ENCODE measurements at regions not wholly inside any gene's neighbourhood (a gene's known extent, or its start where the extent isn't known, plus 50 kb on each side); places are given as distances from the start of the nearest gene placed in this dataset.
"Not testable (repeated sequence)": the region's sequence is repeated elsewhere in the genome, so short reads cannot be mapped to it uniquely, and the experiment has no call there.

DNA sequence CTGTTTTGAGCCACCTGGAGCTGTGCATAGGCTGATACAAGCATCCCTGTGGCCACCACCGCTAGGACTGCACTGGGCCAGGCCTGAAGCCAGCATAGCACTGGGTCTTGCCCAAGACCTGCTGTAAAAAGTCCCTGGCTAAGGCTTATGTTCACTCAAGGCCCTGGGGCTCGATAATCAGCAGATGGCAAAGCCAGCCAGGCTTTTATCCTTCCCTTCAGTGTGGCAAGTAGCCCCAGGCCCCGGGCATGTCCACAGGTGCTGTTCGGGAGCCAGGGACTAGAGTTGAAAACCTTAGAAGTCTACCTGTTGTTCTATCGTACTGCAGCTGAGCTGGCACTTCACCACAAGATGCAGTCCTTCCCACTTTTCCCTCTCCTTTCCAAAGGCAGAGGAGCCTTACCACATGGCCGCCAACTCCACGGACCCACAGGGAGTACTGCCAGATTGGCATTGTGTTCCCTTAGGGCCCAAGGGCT is 226.4 kb upstream of the ZNF217 start:
- DNase-seq (ENCODE audit: extremely low read depth in 1 of 2, low read depth in 1 of 2) = no peak

DNA sequence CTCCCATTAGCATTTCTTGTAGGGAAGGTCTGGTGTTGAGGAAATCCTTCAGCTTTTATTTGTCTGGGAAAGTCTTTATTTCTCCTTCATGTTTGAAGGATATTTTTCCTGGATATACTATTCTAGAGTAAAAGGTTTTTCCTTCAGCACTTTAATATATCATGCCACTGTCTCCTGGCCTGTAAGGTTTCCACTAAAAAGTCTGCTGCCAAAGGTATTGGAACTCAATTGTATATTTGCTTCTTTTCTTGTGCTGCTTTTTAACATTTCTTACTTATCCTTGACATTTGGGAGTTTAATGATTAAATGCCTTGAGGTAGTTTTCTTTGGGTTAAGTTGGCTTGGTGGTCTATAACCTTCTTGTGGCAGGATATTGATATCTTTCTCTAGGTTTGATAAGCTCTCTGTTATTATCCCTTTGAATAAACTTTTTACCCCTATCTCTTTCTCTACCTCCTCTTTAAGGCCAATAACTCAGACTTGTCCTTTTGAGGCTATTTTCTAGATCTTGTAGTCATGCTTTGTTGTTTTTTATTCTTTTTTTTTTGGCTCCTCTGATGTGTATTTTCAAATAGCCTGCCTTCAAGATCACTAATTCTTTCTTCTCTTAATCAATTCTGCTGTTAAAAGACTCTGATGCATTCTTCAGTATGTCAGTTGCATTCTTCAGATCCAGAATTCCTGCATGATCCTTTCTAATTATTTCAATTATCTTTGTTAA is 225.0 kb upstream of the ZNF217 start:
- DNase-seq (ENCODE audit: extremely low read depth in 1 of 2, low read depth in 1 of 2) = no peak

- not testable (repeated sequence) for DNase-seq (ENCODE audit: extremely low read depth in 1 of 2, low read depth in 1 of 2)
Observed at GRCh38 chr20:53817513-53817912, 223.9 kb upstream of the ZNF217 start.

DNA sequence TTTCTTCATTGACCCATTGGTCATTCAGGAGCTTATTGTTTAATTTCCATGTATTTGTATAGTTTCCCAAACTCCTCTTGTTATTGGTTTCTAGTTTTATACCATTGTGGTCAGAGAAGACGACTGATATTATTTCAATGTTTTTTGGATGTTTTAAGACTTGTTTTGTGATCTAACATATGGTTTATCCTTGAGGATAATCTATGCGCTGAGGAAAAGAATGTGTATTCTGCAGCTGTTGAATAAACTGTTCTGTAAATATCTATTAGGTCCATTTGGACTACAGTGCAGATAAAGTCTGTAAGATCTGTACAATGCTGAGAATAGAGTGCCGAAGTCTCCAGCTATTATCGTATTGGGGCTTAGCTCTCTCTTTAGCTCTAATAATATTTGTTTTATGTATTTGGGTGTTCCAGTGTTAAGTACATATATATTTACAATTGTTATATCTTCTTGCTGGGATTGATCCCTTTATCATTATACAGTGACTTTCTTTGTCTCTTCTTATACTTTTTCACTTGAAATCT is 223.3 kb upstream of the ZNF217 start:
- DNase-seq (ENCODE audit: extremely low read depth in 1 of 2, low read depth in 1 of 2) = no peak

DNA sequence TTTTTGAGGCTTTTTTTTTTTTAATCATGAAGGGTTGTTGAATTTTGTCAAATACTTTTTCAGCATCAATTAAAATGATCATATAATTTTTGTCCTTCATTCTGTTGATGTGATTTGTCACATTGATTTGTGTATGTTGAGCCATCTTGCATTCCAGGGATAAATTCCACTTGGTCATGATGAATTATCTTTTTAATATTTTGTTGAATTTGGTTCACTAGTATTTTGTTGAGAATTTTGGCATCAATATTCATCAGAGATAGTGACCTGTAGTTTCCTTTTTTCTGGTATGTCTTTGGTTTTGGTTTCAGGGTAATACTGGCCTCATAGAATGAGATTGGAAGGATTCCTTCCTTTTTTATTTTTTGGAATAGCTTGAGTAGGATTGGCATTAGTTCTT is 221.9 kb upstream of the ZNF217 start:
- no peak for DNase-seq (ENCODE audit: extremely low read depth in 1 of 2, low read depth in 1 of 2)

GRCh38 chr20:53814060-53814459 is 220.4 kb upstream of the ZNF217 start:
- DNase-seq (ENCODE audit: extremely low read depth in 1 of 2, low read depth in 1 of 2) = no peak

- no peak for DNase-seq (ENCODE audit: extremely low read depth in 1 of 2, low read depth in 1 of 2)
Observed at GRCh38 chr20:53813636-53814035, 220.0 kb upstream of the ZNF217 start.

GRCh38 chr20:53811577-53811976 is 217.9 kb upstream of the ZNF217 start:
- DNase-seq (ENCODE audit: extremely low read depth in 1 of 2, low read depth in 1 of 2) = no peak

- DNase-seq (ENCODE audit: extremely low read depth in 1 of 2, low read depth in 1 of 2) = no peak
Observed at GRCh38 chr20:53810661-53811355, 217.2 kb upstream of the ZNF217 start.

DNA sequence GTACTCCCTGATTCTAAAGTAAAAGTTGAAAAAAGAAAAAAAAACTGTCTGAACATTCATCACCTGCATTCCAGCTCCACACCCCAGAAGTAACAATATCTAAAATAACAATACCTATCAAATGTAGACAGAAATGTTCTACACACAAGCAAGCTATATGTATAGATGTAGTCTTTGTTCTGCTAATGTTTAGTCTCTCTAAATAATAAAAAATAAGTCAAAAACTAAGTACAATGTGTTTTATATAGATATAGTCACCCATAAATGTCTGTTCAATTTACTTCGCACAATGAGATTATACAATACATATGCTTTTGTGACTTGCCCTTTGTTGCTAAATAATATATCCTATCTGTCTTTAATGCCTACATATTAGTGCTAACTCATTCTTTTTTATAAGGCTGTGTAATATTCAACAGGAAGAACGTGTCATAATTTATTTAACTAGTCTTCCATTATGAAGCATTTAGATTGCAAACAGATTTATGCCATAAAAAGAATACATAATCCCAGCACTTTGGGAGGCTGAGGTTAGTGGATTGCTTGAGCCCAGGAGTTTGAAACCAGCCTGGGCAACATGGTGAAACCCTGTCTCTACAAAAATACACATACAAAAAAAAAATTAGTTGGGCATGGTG is 216.2 kb upstream of the ZNF217 start:
- no peak for DNase-seq (ENCODE audit: extremely low read depth in 1 of 2, low read depth in 1 of 2)

GRCh38 chr20:53809217-53809616 is 215.6 kb upstream of the ZNF217 start:
- DNase-seq (ENCODE audit: extremely low read depth in 1 of 2, low read depth in 1 of 2) = no peak

DNA sequence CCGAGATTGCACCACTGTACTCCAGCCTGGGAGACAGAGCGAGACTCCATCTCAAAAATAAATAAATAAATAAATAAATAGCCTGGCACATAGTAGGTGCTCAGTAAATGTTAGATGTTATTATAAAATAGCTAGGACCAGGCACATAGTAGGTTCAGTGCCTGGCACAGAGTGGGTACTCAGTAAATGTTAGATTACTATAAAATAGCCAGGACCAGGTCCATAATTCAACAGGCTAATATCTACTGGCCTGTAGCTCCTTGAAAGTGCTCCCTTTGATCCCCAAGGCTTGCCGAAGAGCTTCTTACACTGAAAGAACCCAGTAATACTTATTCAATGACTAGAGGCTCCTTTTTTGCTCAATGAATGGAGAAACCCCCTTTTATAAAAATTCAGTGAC is 215.1 kb upstream of the ZNF217 start:
- DNase-seq (ENCODE audit: extremely low read depth in 1 of 2, low read depth in 1 of 2) = no peak

- not testable (repeated sequence) for DNase-seq (ENCODE audit: extremely low read depth in 1 of 2, low read depth in 1 of 2)
Observed at GRCh38 chr20:53808302-53808701, 214.7 kb upstream of the ZNF217 start.

DNA sequence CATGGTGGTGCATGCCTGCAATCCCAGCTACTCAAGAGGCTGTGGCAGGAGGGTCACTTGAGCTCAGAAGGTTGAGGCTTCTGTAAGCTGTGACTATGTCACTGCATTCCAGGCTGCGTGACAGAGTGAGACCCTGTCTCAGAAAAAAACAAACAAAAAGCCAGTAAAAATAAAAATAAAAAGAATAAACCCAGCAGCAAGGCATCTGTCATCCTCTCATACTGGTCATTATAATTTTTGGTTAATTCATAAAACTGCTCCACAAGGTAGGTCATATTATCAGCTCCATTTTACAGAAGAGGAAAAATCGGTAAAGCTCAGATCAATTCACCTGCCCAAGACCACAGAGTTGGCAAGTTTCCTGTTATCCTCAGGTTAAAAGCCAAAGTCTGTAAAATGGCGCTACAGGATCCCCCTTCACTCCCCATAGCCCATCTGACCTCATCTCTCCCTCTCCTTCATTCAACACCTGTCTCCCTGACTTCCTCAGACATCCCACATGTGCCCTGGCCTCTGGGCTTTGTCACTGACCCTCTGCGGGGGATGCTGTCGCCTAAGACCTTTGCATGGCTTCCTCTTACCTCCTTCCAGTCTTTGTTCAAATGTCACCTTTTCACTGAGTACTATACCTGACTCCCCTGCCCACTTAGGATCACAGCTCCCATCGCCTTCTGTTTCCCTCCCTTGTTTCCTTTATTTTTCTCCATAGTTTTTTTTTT is 213.2 kb upstream of the ZNF217 start:
- DNase-seq (ENCODE audit: extremely low read depth in 1 of 2, low read depth in 1 of 2) = no peak

GRCh38 chr20:53805895-53806384 is 212.3 kb upstream of the ZNF217 start:
- no peak for DNase-seq (ENCODE audit: extremely low read depth in 1 of 2, low read depth in 1 of 2)

DNA sequence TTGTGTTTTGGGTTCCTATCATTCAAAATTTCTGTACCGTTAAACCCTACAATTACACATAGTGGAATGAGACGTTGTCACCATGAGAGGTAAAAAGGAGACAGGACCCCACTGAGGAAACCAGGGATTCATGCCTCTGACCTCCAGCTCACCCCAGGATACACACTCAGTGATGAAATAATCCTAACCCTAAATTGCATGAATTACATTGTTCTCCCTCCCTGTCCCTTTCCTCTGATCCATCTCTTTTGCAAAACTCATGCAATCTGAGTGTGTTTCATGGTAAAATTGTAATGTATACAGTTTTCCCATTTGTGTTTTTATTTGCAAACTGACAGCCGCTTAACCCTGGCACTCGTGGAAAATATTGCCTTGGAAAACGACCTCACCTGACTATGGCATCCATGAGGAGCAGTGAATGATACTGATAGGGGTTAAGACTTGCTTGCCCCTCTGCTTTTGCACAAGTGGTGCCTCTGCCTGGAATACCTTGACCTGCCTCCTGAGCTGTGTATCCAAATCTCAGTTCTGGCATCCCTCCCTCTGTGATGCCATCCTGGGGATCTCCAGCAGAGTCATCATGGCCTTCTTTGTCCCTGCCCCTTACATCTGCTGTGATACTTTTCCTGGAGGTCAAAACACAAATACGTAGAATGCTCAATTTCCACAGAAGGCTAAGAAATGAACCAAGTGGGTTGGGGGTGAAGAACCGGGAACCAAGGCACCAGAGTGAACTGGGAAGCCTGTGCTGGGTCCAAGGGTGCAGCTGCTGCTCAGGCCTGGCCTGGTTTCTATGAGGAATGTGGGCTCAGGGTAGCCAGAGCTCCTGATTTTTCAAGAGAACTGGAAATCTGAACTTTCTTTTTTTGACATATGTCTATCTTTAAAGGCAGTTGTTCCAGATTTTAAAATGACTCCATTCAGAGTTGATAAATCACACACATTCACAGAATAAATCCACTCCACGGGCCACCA is 211.6 kb upstream of the ZNF217 start:
- no peak for DNase-seq (ENCODE audit: extremely low read depth in 1 of 2, low read depth in 1 of 2)

DNA sequence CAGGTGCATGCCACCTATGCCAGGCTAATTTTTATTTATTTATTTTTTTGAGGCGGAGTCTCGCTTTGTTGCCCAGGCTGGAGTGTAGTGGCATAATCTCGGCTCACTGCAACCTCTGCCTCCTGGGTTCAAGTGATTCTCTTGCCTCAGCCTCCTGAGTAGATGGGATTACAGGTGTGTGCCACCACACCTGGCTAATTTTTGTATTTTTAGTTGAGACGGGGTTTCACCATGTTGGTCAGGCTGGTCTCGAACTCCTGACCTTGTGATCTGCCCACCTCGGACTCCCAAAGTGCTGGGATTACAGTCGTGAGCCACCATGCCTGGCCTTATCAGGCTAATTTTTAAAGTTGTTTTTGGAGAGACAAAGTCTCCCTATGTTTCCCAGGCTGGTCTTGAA is 210.7 kb upstream of the ZNF217 start:
- DNase-seq (ENCODE audit: extremely low read depth in 1 of 2, low read depth in 1 of 2) = not testable (repeated sequence)

GRCh38 chr20:53803492-53804155 is 210.0 kb upstream of the ZNF217 start:
- DNase-seq (ENCODE audit: extremely low read depth in 1 of 2, low read depth in 1 of 2) = no peak
